C4-2B (cell line): ENCODE measurements at regions not wholly inside any gene's neighbourhood (a gene's known extent, or its start where the extent isn't known, plus 50 kb on each side); places are given as distances from the start of the nearest gene placed in this dataset.

ENCODE experiments used
- ZFX ChIP-seq: fragments of 450-650 bp; IDR thresholded peaks from 2 replicates; pipeline ENCODE4 v1.6.1; 2017
- TF ChIP-seq, protein P1 (sequence below): fragments of 450-650 bp; conservative IDR thresholded peaks from 2 replicates; pipeline ENCODE4 v1.5.1; 2017; ENCODE audit warnings: mild to moderate bottlenecking

DNA sequence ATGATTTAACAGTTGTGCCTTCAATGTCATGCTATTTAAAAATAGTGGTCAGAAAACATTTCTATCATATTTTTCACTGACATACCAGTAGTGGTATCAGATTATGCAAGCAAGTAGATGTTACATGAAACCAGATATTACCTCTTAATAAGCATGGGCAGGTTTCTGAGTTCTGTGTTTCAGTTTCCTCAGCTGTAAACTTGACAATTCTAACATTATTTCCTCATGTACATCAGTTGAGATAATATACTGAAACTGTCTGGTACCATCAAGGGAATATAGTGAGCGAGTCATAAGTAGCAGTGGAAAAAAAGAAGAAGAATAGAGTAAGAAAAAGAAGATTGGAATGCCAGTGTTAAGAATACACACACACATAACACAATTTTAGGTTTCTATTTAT lies 477.9 kb upstream of the MANEA start:
- TF ChIP-seq, protein P1, sequence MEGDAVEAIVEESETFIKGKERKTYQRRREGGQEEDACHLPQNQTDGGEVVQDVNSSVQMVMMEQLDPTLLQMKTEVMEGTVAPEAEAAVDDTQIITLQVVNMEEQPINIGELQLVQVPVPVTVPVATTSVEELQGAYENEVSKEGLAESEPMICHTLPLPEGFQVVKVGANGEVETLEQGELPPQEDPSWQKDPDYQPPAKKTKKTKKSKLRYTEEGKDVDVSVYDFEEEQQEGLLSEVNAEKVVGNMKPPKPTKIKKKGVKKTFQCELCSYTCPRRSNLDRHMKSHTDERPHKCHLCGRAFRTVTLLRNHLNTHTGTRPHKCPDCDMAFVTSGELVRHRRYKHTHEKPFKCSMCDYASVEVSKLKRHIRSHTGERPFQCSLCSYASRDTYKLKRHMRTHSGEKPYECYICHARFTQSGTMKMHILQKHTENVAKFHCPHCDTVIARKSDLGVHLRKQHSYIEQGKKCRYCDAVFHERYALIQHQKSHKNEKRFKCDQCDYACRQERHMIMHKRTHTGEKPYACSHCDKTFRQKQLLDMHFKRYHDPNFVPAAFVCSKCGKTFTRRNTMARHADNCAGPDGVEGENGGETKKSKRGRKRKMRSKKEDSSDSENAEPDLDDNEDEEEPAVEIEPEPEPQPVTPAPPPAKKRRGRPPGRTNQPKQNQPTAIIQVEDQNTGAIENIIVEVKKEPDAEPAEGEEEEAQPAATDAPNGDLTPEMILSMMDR, result no peak
- no peak for TF ChIP-seq ZFX
